Glutamatergic neuron (in vitro differentiated cells): ENCODE measurements at regions not wholly inside any gene's neighbourhood (a gene's known extent, or its start where the extent isn't known, plus 50 kb on each side); places are given as distances from the start of the nearest gene placed in this dataset.

ENCODE experiments used
- DNase-seq: peaks from one replicate; pipeline ENCODE4 v3.0.0; 2022
- H3K27ac Mint-ChIP-seq: one replicate; pipeline ENCODE4 v1.8.0; 2020; ENCODE audit warnings: mild to moderate bottlenecking, mixed read lengths, inconsistent platforms; ENCODE audit not compliant: unreplicated experiment
- H3K27me3 Mint-ChIP-seq: one replicate; pipeline ENCODE4 v1.8.0; 2020; ENCODE audit warnings: mild to moderate bottlenecking, moderate library complexity, mixed read lengths, inconsistent platforms; ENCODE audit not compliant: unreplicated experiment
- H3K36me3 Mint-ChIP-seq: one replicate; pipeline ENCODE4 v1.8.0; 2020; ENCODE audit warnings: mild to moderate bottlenecking, mixed read lengths, inconsistent platforms; ENCODE audit not compliant: unreplicated experiment
- H3K4me1 Mint-ChIP-seq: one replicate; pipeline ENCODE4 v1.8.0; 2020; ENCODE audit warnings: mild to moderate bottlenecking, low read depth, mixed read lengths, inconsistent platforms; ENCODE audit not compliant: unreplicated experiment
- H3K4me3 Mint-ChIP-seq: one replicate; pipeline ENCODE4 v1.8.0; 2020; ENCODE audit warnings: mild to moderate bottlenecking, mixed read lengths, inconsistent platforms; ENCODE audit not compliant: unreplicated experiment
- H3K9me3 Mint-ChIP-seq: one replicate; pipeline ENCODE4 v1.8.0; 2020; ENCODE audit warnings: mild to moderate bottlenecking, moderate library complexity, mixed read lengths, inconsistent platforms; ENCODE audit not compliant: unreplicated experiment
- TF ChIP-seq, protein P1 (sequence below): fragments of 200-600 bp; sonication (generic); IDR thresholded peaks from one replicate; pipeline ENCODE4 v1.5.0; 2021; ENCODE audit not compliant: partially characterized antibody, unreplicated experiment

DNA sequence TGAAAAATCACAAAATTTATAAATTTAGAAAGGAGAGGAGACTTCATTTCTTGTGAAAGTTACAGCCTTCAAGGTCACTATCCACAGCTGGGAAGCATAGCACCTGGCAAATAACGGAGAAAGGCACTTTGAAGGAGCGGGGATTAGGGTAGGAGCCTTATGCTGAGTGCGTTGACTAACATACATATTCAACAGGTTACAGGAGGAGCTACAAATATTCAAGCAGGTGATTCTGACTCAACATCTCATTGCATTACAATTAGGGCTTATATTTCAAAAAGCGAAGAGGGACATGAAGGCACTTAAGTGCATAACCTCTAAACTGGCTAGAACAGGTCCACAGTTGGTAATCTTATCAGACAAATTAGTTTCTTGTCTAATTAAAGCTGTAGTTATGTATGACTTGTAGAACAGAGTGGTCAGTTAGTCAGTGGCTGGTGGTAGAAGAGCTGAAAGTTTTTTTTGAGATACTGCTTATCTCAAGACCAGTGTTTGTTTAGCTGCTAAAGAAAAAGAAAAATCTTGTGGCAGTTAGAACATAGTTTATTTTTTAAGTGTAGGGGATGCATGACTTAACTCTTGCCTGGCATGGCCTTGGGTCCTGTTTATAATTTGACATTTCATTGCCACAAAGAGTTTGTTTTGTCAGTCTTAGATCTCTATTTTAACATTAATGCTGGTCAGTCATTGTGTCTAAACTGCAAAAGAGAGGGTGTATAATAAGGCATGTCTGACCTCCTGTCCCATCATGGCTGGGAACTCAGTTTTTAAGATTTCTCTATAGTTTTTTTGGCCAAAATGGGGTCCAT, 311.5 kb downstream of the DUSP10 start:
- DNase-seq = no peak
- TF ChIP-seq, protein P1, sequence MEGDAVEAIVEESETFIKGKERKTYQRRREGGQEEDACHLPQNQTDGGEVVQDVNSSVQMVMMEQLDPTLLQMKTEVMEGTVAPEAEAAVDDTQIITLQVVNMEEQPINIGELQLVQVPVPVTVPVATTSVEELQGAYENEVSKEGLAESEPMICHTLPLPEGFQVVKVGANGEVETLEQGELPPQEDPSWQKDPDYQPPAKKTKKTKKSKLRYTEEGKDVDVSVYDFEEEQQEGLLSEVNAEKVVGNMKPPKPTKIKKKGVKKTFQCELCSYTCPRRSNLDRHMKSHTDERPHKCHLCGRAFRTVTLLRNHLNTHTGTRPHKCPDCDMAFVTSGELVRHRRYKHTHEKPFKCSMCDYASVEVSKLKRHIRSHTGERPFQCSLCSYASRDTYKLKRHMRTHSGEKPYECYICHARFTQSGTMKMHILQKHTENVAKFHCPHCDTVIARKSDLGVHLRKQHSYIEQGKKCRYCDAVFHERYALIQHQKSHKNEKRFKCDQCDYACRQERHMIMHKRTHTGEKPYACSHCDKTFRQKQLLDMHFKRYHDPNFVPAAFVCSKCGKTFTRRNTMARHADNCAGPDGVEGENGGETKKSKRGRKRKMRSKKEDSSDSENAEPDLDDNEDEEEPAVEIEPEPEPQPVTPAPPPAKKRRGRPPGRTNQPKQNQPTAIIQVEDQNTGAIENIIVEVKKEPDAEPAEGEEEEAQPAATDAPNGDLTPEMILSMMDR = no peak
- Mint-ChIP-seq H3K4me1 (no peaks in the 10 kb centered on the region), H3K4me3 (no peak overlapping the region), H3K27ac (no peak overlapping the region), H3K36me3 (peaks cover 7% of the 10 kb centered on the region), H3K27me3 (no peaks in the 10 kb centered on the region), H3K9me3 (no peaks in the 10 kb centered on the region)

DNA sequence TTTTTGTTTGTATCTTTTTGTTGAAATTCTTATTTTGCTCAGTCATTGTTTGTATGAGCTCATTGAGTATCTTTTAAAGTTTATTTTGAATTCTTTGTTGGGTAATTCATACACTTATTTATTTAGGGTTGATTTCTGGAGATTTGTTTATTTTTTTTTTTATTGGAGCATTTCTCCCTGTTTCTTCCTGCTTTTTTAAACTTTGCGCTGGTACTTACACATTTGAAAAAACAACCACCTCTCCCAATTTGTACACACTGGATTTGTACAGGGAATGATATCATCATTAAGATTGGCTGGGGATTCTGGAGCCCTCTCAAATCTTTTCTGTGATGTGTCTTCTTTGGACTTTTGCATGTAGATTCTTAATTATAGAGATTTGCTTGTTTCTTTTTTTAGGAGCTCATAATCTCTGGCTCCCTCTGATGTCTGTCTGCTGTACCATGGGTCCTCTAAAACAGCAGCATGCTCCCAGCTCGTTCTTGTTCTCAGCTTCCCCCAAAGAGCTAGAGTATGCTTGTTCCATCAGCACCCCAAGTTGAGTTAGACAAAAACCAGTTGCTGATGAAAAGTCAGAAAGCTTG, 310.7 kb downstream of the DUSP10 start:
- Mint-ChIP-seq H3K27ac (no peak overlapping the region), H3K27me3 (no peaks in the 10 kb centered on the region), H3K9me3 (no peaks in the 10 kb centered on the region), H3K4me1 (no peaks in the 10 kb centered on the region), H3K36me3 (peaks cover 6% of the 10 kb centered on the region), H3K4me3 (no peak overlapping the region)
- DNase-seq = no peak
- TF ChIP-seq, protein P1 = no peak

DNA sequence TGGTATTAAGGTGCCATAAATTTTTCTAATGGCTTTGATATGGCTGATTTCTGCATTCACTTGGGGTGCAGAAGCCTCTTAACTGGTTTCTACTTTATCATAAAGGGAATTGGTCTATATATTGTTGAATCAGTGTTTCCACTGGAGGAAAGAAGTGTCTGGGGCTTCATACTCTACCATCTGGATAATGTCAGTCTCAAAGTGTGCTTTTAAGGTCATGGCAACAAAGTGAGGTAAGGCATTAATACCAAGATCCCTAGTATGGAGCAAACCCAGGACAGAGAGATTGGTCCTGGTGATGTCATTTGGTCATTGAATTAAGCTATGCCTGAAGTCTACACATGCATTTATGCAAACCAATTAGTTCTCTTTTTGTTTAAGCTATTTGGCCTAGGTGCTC, 309.9 kb downstream of the DUSP10 start:
- no peak for DNase-seq
- H3K27ac Mint-ChIP-seq = no peak overlapping the region
- no peaks in the 10 kb centered on the region for H3K36me3 Mint-ChIP-seq
- H3K9me3 Mint-ChIP-seq = no peaks in the 10 kb centered on the region
- H3K27me3 Mint-ChIP-seq = no peaks in the 10 kb centered on the region
- H3K4me3 Mint-ChIP-seq = no peak overlapping the region
- TF ChIP-seq, protein P1 = no peak
- no peaks in the 10 kb centered on the region for H3K4me1 Mint-ChIP-seq

DNA sequence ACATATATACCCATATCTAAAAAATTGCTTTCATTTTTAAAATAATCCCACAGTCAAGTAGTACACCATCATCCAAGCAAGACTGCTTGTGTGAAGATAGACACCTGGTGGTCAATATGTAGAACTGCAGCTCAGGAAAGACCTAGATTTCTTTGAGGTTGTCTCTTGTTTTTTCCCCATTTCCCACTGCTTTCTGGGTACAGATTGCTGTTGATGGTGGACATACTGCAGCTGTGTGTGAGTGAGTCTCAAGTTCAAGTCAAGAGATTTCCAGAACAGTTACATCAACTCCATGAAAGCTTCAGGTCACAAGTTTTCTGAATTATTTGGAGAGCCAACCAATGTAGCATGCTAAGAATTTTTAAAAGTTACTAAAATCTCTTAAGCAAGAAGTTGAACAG, 306.4 kb downstream of the DUSP10 start:
- TF ChIP-seq, protein P1 = peak; percentile 98
- no peaks in the 10 kb centered on the region for H3K36me3 Mint-ChIP-seq
- H3K27me3 Mint-ChIP-seq = no peaks in the 10 kb centered on the region
- DNase-seq = no peak
- H3K4me1 Mint-ChIP-seq = no peaks in the 10 kb centered on the region
- H3K4me3 Mint-ChIP-seq = no peak overlapping the region
- H3K27ac Mint-ChIP-seq = no peak overlapping the region
- H3K9me3 Mint-ChIP-seq = no peaks in the 10 kb centered on the region

DNA sequence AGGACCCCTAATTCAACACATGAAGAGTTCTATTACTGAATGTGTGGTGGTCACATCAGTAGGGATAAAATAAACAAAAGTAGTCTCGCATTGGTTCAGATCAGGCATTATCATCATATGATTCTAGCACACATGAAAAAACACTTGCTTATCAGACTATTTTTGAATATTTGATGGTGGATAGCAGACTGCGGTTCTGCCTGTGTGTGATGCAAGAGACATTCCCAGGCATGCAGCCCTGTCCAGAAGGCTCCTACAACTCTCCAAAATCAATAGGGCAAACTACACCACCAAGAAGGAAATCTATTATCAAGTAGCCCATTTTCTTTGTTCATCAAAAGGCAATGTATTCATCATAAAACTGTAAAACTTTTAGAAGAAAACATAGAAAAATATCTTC, 304.7 kb downstream of the DUSP10 start:
- Mint-ChIP-seq H3K27me3 (no peaks in the 10 kb centered on the region), H3K4me1 (peaks cover 3% of the 10 kb centered on the region), H3K4me3 (no peak overlapping the region), H3K9me3 (no peaks in the 10 kb centered on the region), H3K36me3 (no peaks in the 10 kb centered on the region), H3K27ac (no peak overlapping the region)
- TF ChIP-seq, protein P1 = no peak
- no peak for DNase-seq
